AG04450 (cell line): ENCODE measurements at regions not wholly inside any gene's neighbourhood (a gene's known extent, or its start where the extent isn't known, plus 50 kb on each side); places are given as distances from the start of the nearest gene placed in this dataset.

Source experiments
- CTCF ChIA-PET: fragments of 300-600, 350-600 bp; formaldehyde crosslinking; extraction: SDS; loops from one replicate; lab custom pipeline; 2022; ENCODE audit warnings: antibody characterized with exemption, inconsistent platforms; lab: Charles Lee
- POLR2A ChIA-PET: fragments of 350-600 bp; formaldehyde crosslinking; extraction: SDS; loops from one replicate; lab custom pipeline; 2021; ENCODE audit warnings: antibody characterized with exemption, inconsistent platforms; lab: Yijun Ruan, JAX
- DNase-seq: peaks from one replicate; pipeline ENCODE4 v3.0.0-alpha.2; 2011; ENCODE audit warnings: low read depth, low spot score
- H3K27ac ChIP-seq: one replicate; pipeline ENCODE4 v1.5.1; 2012; ENCODE audit warnings: low read depth, low read length, control low read depth
- H3K27me3 ChIP-seq: one replicate; pipeline ENCODE4 v1.6.0; 2012; ENCODE audit warnings: low read length; ENCODE audit not compliant: control insufficient read depth, insufficient read depth
- H3K4me3 ChIP-seq: 2 replicates; pipeline ENCODE4 v1.5.1; 2011; ENCODE audit warnings: mild to moderate bottlenecking, low read depth, low read length, control low read depth
- H3K9me3 ChIP-seq: 2 replicates; pipeline ENCODE4 v1.5.1; 2012; ENCODE audit warnings: low read length; ENCODE audit not compliant: control insufficient read depth, insufficient read depth
- CTCF ChIP-seq: IDR thresholded peaks from 2 replicates; pipeline ENCODE4 v1.5.1; 2011; ENCODE audit warnings: low read depth, low read length, control low read depth, inconsistent platforms

DNA sequence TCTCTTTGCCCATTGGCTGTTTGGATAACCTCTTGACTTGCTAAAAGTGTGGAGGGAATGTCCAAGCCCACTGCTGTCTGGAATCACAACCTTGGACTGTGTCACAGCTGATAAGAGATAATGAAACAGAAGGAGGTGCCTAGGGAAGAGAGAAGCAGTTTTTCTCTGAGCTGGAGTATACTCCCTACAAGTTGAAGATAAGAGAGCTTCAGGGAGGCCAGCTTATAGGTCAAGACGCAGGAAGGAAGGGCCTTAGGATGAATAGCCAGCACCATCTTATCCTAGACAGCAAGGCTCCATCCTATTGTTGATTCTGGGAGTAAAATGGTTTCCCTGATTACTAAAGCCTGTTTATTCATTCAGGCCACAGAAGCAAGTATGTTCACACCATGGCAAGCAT, 244.7 kb downstream of the NPR3 start:
- no peak overlapping the region for H3K4me3 ChIP-seq
- H3K9me3 ChIP-seq = no peaks in the 10 kb centered on the region
- POLR2A ChIA-PET = interaction anchor here (0.6 kb wide), 1 partner anchor 263 kb away, joined by 3 read pairs; no protein-coding TSS in a partner anchor
- CTCF ChIA-PET = interaction anchor here (0.6 kb wide), 1 partner anchor 248 kb away, joined by 3 read pairs; no protein-coding TSS in a partner anchor
- H3K27me3 ChIP-seq = no peaks in the 10 kb centered on the region
- H3K27ac ChIP-seq = no peak overlapping the region
- no peak for DNase-seq
- no peak for TF ChIP-seq CTCF

DNA sequence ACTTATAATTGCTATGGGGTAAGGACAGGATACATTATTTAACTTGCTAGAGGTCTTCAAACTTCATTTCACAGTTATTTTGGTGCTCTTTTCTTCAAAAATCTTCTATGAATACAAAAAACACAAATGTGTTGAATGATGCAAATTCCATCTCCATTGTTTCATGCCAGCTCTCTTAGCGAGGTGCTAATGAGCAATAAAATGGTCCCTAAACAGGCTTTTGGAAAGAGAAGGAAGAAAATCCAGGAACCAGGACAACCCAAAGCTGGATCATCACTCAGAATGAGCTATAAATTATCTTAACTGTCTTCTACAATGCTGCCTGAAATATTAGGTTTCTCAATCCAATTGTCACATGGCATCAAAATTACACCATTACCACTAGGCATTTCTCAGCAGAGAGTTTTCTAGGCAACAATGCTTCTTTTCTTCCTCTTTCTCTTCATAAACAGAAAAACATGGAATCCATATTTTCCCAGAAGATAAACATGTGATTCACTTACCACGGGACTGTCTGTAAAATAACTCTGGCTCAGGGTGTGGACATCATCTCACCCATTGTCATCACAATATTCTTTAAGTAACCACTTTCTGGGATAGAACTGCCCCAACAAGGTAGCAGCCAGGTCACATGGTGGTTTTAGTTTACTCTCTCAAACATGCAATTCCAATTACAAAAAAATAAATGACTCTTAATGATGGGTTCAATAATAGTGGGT, 249.4 kb downstream of the NPR3 start:
- Histone ChIP-seq H3K27ac (no peak overlapping the region), H3K4me3 (no peak overlapping the region), H3K9me3 (no peaks in the 10 kb centered on the region), H3K27me3 (no peaks in the 10 kb centered on the region)
- no peak for DNase-seq
- POLR2A ChIA-PET = interaction anchor here (0.6 kb wide), 1 partner anchor 180 kb away, joined by 5 read pairs; no protein-coding TSS in a partner anchor
- no peak for TF ChIP-seq CTCF
- CTCF ChIA-PET = no interaction called here

DNA sequence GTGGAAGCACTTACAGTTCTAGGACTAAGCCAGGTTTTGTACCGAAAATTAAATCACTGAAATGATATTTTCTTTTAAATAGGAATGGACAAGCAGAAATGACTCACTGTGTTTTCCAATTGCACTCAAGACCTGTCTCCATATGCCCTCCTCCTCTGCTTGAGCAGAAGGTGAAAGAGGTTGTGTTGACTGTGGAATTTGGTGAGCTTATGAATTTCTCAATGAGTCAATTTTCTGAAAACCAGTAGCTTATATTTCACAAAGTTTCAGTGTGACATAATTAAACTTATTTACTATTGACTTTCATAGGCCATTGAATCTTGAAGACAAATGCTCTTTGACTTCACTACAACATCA, 249.9 kb downstream of the NPR3 start:
- Histone ChIP-seq H3K4me3 (no peak overlapping the region), H3K27me3 (no peaks in the 10 kb centered on the region), H3K27ac (no peak overlapping the region), H3K9me3 (no peaks in the 10 kb centered on the region)
- no peak for DNase-seq
- POLR2A ChIA-PET = interaction anchor here (0.6 kb wide), 1 partner anchor 180 kb away, joined by 5 read pairs; no protein-coding TSS in a partner anchor
- TF ChIP-seq CTCF = no peak
- CTCF ChIA-PET = no interaction called here

DNA sequence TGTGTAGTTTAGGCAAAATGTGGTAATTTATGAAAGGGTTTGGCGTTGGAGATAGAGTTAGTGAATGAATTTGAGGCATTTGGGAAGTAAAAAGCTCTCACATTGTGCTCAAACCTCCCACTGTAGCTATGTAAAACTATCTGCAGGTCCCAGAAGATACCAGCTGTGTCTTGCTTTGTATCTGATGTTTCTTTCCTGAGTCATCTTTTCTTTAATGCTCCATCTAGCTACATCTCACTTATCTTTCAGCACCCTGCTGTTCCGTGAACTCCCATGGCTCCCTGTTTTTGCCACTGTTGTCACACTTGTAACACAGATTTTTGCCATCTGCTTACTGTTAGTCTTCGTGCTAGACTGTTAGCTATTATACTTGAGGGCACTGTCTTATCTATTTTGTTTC, 253.1 kb downstream of the NPR3 start:
- ChIA-PET CTCF (interaction anchor here (1.1 kb wide), 1 partner anchor 254 kb away, joined by 3 read pairs; the partner anchor contains the start of gene NPR3), POLR2A (no interaction called here)
- Histone ChIP-seq H3K4me3 (no peak overlapping the region), H3K9me3 (no peaks in the 10 kb centered on the region), H3K27me3 (no peaks in the 10 kb centered on the region), H3K27ac (no peak overlapping the region)
- no peak for TF ChIP-seq CTCF
- DNase-seq = no peak

GRCh38 chr5:32973646-32974045, 262.5 kb downstream of the NPR3 start:
- Histone ChIP-seq H3K27ac (no peak overlapping the region), H3K27me3 (no peaks in the 10 kb centered on the region), H3K4me3 (no peak overlapping the region), H3K9me3 (no peaks in the 10 kb centered on the region)
- POLR2A ChIA-PET = no interaction called here
- DNase-seq = no peak
- TF ChIP-seq CTCF = no peak
- CTCF ChIA-PET = no interaction called here
